Stomach (tissue), 4 donors: ENCODE measurements at regions not wholly inside any gene's neighbourhood (a gene's known extent, or its start where the extent isn't known, plus 50 kb on each side); places are given as distances from the start of the nearest gene placed in this dataset.

ENCODE experiments used
- CTCF ChIP-seq, 7 experiments: fragments of 450-650 bp in 4 of 7; fragments of 200-600 bp in 3 of 7; sonication (generic) in 3 of 7; IDR thresholded peaks; one replicate each; pipeline ENCODE4 v1.5.1; 2016 to 2019; ENCODE audit warnings: antibody characterized with exemption in 7 of 7, control low read depth in 2 of 7, mild to moderate bottlenecking in 1 of 7
- POLR2A ChIP-seq, 4 donors: fragments of 450-650 bp; IDR thresholded peaks; one replicate each; pipeline ENCODE4 v1.6.1; 2016; ENCODE audit warnings: antibody characterized with exemption in 4 of 4, control low read depth in 2 of 4, mild to moderate bottlenecking in 1 of 4, moderate library complexity in 1 of 4

DNA sequence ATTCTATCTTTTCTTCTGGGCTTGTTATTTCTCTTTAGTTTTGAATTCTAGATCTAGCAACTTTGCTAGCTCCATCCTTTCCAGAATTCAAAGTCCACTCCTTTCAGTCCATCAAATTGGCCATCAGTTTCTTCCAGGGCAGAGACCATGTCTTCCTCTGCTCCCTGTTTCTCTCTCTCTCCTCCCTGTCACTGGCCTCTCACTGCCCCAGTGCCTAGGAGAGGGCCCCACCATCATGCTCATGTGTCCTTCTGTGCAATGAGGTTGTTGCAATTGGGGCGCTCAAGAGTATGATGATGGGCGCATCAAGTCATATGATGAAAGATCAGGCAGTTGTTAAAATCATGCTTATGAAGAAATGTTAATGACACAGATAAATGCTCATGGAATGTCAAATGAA is 159.2 kb upstream of the HS6ST1 start:
- TF ChIP-seq CTCF (IDR thresholded peaks at IDR 0.05) (no peak), POLR2A (IDR thresholded peaks at IDR 0.05) (no peak)
